ENCODE measurements at regions not wholly inside any gene's neighbourhood (a gene's known extent, or its start where the extent isn't known, plus 50 kb on each side); places are given as distances from the start of the nearest gene placed in this dataset.

DNA sequence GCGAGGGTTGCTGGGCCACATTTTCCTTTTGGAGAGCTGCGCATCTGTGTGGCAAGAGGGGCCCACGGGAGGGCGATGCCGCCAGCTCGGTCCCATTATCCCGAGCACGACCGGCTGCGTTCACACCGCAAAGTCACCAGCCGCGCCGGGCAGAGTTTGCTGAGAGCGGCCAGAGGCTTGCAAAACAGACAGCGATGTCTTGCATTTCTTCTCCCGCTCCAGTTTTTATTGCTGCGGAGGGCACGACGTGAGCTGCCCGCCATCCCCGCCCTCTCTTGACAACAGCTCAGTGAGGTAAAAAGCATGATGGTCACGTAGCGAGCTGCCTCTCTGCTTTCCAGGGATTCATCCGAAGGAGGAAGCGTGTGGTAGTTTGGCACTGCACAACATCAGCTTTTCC is 102.1 kb upstream of the TENM3 start:
- CTCF ChIA-PET: interaction anchor here (0.6 kb wide), 1 partner anchor 571 kb away, joined by 3 read pairs; no protein-coding TSS in a partner anchor
- H3K4me2 ChIP-seq (ENCODE audit: low read length): no peak overlapping the region
- ATAC-seq (no peak), DNase-seq (ENCODE audit: low read depth, low spot score) (no peak)
- POLR2A ChIA-PET: no interaction called here
- H3K4me1 ChIP-seq (ENCODE audit: control insufficient read depth in 1 of 2, insufficient read depth in 2 of 2, low read length in 2 of 2): no peaks in the 10 kb centered on the region
- no peaks in the 10 kb centered on the region for H3K79me2 ChIP-seq (ENCODE audit: insufficient read depth, low read length)
- H3K27ac ChIP-seq (ENCODE audit: low read depth, low read length): no peak overlapping the region
- BruUV-seq (replicated peaks): no TSS peak
- intact Hi-C loops (cut with micrococcal nuclease): no loop called here
- H3K9me3 ChIP-seq (ENCODE audit: control insufficient read depth in 1 of 2, insufficient read depth in 1 of 2, low read depth in 1 of 2, low read length in 2 of 2): no peaks in the 10 kb centered on the region
- peaks cover 19% of the 10 kb centered on the region; the same call in 1 of the 2 replicates for H3K27me3 ChIP-seq (ENCODE audit: insufficient read depth, low read length)
- no peak overlapping the region for H3K4me3 ChIP-seq (replicated peaks in 1 of 2; ENCODE audit: low read depth in 1 of 2, low read length in 2 of 2)
- no peak overlapping the region for H2AFZ ChIP-seq (ENCODE audit: low read depth, low read length, poor library complexity, severe bottlenecking)
- TF ChIP-seq ZFX (IDR thresholded peaks at IDR 0.05): no peak
- TF ChIP-seq TCF7L2 (IDR thresholded peaks at IDR 0.05; ENCODE audit: borderline replicate concordance, extremely low read depth, insufficient read depth, insufficient read length): no peak
- no peak for TF ChIP-seq JUND (IDR thresholded peaks at IDR 0.05)
- no peak for TF ChIP-seq EZH2 (IDR thresholded peaks at IDR 0.05)
- TF ChIP-seq, protein P1, sequence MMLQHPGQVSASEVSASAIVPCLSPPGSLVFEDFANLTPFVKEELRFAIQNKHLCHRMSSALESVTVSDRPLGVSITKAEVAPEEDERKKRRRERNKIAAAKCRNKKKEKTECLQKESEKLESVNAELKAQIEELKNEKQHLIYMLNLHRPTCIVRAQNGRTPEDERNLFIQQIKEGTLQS (IDR thresholded peaks at IDR 0.05): no peak
- TF ChIP-seq SRF (IDR thresholded peaks at IDR 0.05; ENCODE audit: low read depth): no peak
- no peak for TF ChIP-seq EGR1 (IDR thresholded peaks at IDR 0.05; ENCODE audit: low read depth)
- no peaks in the 10 kb centered on the region for H3K36me3 ChIP-seq (ENCODE audit: control insufficient read depth in 1 of 2, insufficient read depth in 2 of 2, low read length in 2 of 2)
- H4K20me1 ChIP-seq (ENCODE audit: insufficient read depth): no peaks in the 10 kb centered on the region
- RAD21 ChIA-PET (ENCODE audit: low non-redundant PET in 1 of 2, low total read pairs in 2 of 2, uncharacterized antibody in 2 of 2, unreplicated experiment in 2 of 2): no interaction called here
- no peak overlapping the region for H3K9ac ChIP-seq (ENCODE audit: low read length)
- H3K9me2 ChIP-seq (ENCODE audit: insufficient read depth): no peaks in the 10 kb centered on the region

DNA sequence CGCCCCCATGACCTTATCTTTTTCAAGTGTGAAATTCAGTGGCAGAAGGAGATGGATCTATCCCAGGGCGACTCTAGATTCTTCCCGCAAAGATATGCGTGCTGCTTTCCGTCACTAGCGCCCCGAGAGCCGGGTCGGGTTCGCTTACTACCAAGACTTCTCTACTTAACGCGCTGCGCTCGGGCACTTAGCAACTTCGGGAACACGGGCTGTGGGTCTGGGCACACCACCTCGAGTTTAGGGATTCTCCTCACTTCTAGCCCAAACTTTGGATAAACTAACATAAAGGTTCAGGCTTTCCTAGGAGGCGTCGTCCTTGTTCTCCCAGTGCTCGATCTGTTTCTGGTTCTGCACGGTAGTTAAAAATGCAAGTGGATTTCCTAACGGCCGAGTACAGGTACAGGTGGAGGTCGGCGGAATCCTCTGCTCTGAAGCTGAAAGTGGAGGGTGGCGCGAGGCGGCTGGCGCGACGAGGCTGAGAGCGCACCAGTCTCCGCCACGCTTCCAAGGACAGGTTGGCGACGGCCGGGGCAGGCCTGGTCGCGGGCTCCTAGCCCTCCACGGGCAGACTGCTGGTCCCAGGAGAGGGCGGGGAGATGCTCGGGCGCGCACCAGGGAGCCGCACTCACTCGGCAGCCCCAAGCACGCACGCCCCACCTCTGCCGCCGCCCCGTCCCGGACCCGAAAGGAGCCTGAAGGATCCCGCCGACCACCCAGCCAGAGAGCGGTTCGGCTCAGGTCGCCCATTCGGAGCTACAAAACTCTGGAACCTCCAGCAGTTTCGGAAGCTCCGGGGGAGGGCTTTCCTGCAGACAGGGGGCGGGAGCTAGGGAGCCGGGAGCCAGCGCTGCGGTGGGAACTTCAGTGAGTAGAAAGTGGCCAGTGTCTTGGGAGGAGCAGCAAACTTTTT is 100.8 kb upstream of the TENM3 start:
- intact Hi-C loops (cut with micrococcal nuclease): no loop called here
- Histone ChIP-seq H3K27ac (ENCODE audit: low read depth, low read length) (no peak overlapping the region), H3K27me3 (ENCODE audit: insufficient read depth, low read length) (peaks cover 21% of the 10 kb centered on the region; the same call in 1 of the 2 replicates), H3K9me2 (ENCODE audit: insufficient read depth) (no peaks in the 10 kb centered on the region), H3K9me3 (ENCODE audit: control insufficient read depth in 1 of 2, insufficient read depth in 1 of 2, low read depth in 1 of 2, low read length in 2 of 2) (no peaks in the 10 kb centered on the region), H2AFZ (ENCODE audit: low read depth, low read length, poor library complexity, severe bottlenecking) (no peak overlapping the region), H3K79me2 (ENCODE audit: insufficient read depth, low read length) (no peaks in the 10 kb centered on the region), H3K4me1 (ENCODE audit: control insufficient read depth in 1 of 2, insufficient read depth in 2 of 2, low read length in 2 of 2) (no peaks in the 10 kb centered on the region), H3K4me3 (replicated peaks in 1 of 2; ENCODE audit: low read depth in 1 of 2, low read length in 2 of 2) (no peak overlapping the region), H3K4me2 (ENCODE audit: low read length) (no peak overlapping the region), H3K36me3 (ENCODE audit: control insufficient read depth in 1 of 2, insufficient read depth in 2 of 2, low read length in 2 of 2) (no peaks in the 10 kb centered on the region), H3K9ac (ENCODE audit: low read length) (no peak overlapping the region), H4K20me1 (ENCODE audit: insufficient read depth) (no peaks in the 10 kb centered on the region; the same call in 1 of the 2 replicates)
- no peak for ATAC-seq
- no peak for DNase-seq (ENCODE audit: low read depth, low spot score)
- BruUV-seq (replicated peaks): no TSS peak
- ChIA-PET RAD21 (ENCODE audit: low non-redundant PET in 1 of 2, low total read pairs in 2 of 2, uncharacterized antibody in 2 of 2, unreplicated experiment in 2 of 2) (no interaction called here), POLR2A (no interaction called here), CTCF (no interaction called here)
- TF ChIP-seq RAD21 (IDR thresholded peaks at IDR 0.05; ENCODE audit: low read depth) (no peak), SRF (IDR thresholded peaks at IDR 0.05; ENCODE audit: low read depth) (no peak), POLR2A (IDR thresholded peaks at IDR 0.05; ENCODE audit: borderline replicate concordance, extremely low read depth, insufficient read depth, insufficient read length) (no peak), ZNF274 (IDR thresholded peaks at IDR 0.05; ENCODE audit: low read depth, low read length) (no peak), JUND (IDR thresholded peaks at IDR 0.05) (no peak), EGR1 (IDR thresholded peaks at IDR 0.05; ENCODE audit: low read depth) (no peak), POLR2AphosphoS5 (IDR thresholded peaks at IDR 0.05; ENCODE audit: low read depth, low read length) (no peak), TCF7L2 (IDR thresholded peaks at IDR 0.05; ENCODE audit: borderline replicate concordance, extremely low read depth, insufficient read depth, insufficient read length) (no peak)
- TF ChIP-seq, protein P1 (IDR thresholded peaks at IDR 0.05): no peak
- TF ChIP-seq, protein P2, sequence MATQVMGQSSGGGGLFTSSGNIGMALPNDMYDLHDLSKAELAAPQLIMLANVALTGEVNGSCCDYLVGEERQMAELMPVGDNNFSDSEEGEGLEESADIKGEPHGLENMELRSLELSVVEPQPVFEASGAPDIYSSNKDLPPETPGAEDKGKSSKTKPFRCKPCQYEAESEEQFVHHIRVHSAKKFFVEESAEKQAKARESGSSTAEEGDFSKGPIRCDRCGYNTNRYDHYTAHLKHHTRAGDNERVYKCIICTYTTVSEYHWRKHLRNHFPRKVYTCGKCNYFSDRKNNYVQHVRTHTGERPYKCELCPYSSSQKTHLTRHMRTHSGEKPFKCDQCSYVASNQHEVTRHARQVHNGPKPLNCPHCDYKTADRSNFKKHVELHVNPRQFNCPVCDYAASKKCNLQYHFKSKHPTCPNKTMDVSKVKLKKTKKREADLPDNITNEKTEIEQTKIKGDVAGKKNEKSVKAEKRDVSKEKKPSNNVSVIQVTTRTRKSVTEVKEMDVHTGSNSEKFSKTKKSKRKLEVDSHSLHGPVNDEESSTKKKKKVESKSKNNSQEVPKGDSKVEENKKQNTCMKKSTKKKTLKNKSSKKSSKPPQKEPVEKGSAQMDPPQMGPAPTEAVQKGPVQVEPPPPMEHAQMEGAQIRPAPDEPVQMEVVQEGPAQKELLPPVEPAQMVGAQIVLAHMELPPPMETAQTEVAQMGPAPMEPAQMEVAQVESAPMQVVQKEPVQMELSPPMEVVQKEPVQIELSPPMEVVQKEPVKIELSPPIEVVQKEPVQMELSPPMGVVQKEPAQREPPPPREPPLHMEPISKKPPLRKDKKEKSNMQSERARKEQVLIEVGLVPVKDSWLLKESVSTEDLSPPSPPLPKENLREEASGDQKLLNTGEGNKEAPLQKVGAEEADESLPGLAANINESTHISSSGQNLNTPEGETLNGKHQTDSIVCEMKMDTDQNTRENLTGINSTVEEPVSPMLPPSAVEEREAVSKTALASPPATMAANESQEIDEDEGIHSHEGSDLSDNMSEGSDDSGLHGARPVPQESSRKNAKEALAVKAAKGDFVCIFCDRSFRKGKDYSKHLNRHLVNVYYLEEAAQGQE (IDR thresholded peaks at IDR 0.05; ENCODE audit: low read depth): no peak

Data from HCT116 (cell line).